PFSK-1 (cell line): ENCODE measurements at regions not wholly inside any gene's neighbourhood (a gene's known extent, or its start where the extent isn't known, plus 50 kb on each side); places are given as distances from the start of the nearest gene placed in this dataset.
A peak's percentile ranks its signal among the peaks of the same experiment; 100 is the strongest.

Source experiments
- FOXP2 ChIP-seq: optimal IDR thresholded peaks from 2 replicates; pipeline ENCODE3; 2011; ENCODE audit warnings: borderline replicate concordance, control low read depth, inconsistent platforms; ENCODE audit not compliant: insufficient read depth; ENCODE audit errors: extremely low read length, extremely low read depth
- POLR2AphosphoS5 ChIP-seq: IDR thresholded peaks from 2 replicates; pipeline ENCODE4 v1.6.1; 2012; ENCODE audit warnings: low read depth, mild to moderate bottlenecking, control low read depth, low read length, moderate library complexity
- REST ChIP-seq, 2 experiments: IDR thresholded peaks; 2 replicates each; pipeline versions ENCODE4 v1.6.1 to v1.8.0; 2011 to 2012; ENCODE audit warnings: low read depth in 2 of 2, low read length in 2 of 2, control low read depth in 1 of 2, inconsistent platforms in 1 of 2, mild to moderate bottlenecking in 1 of 2, moderate library complexity in 1 of 2; ENCODE audit not compliant: insufficient read depth in 1 of 2
- SIN3A ChIP-seq: IDR thresholded peaks from 2 replicates; pipeline ENCODE4 v1.6.1; 2012; ENCODE audit warnings: mild to moderate bottlenecking, low read length, moderate library complexity, borderline replicate concordance; ENCODE audit not compliant: insufficient read depth
- TAF1 ChIP-seq: IDR thresholded peaks from 2 replicates; pipeline ENCODE4 v1.6.1; 2012; ENCODE audit warnings: low read length, control low read depth, borderline replicate concordance; ENCODE audit not compliant: insufficient read depth

GRCh38 chr7:131211500-131211899 is 116.2 kb upstream of the MKLN1 start:
- no peak for TF ChIP-seq POLR2AphosphoS5
- TF ChIP-seq REST (IDR thresholded peaks at IDR 0.05; ENCODE audit: insufficient read depth in 1 of 2, low read depth in 2 of 2, low read length in 2 of 2): no peak
- TF ChIP-seq SIN3A: no peak
- TF ChIP-seq TAF1: no peak

- TF ChIP-seq TAF1: no peak
- peak; percentile 94 to 98 for TF ChIP-seq REST (IDR thresholded peaks at IDR 0.05; ENCODE audit: insufficient read depth in 1 of 2, low read depth in 2 of 2, low read length in 2 of 2)
- no peak for TF ChIP-seq SIN3A
Measured at GRCh38 chr7:131212114-131212513, 115.6 kb upstream of the MKLN1 start.

- TF ChIP-seq POLR2AphosphoS5 (no peak), TAF1 (no peak), SIN3A (no peak), REST (IDR thresholded peaks at IDR 0.05; ENCODE audit: insufficient read depth in 1 of 2, low read depth in 2 of 2, low read length in 2 of 2) (no peak), FOXP2 (no peak)
Measured at GRCh38 chr7:131218727-131219128, 108.9 kb upstream of the MKLN1 start.

- TF ChIP-seq FOXP2: no peak
- TF ChIP-seq POLR2AphosphoS5: no peak
- no peak for TF ChIP-seq REST (IDR thresholded peaks at IDR 0.05; ENCODE audit: insufficient read depth in 1 of 2, low read depth in 2 of 2, low read length in 2 of 2)
- no peak for TF ChIP-seq SIN3A
- no peak for TF ChIP-seq TAF1
Measured at GRCh38 chr7:131219312-131220041, 108.2 kb upstream of the MKLN1 start.

GRCh38 chr7:131221061-131221460 is 106.6 kb upstream of the MKLN1 start:
- no peak for TF ChIP-seq SIN3A
- no peak for TF ChIP-seq POLR2AphosphoS5
